Stimulated activated CD8-positive, alpha-beta memory T cell treated with anti-CD3 and anti-CD28 coated beads, Interleukin-2, amount 100 ng/mL, for 48 hours (primary cell): ENCODE measurements at regions not wholly inside any gene's neighbourhood (a gene's known extent, or its start where the extent isn't known, plus 50 kb on each side); places are given as distances from the start of the nearest gene placed in this dataset.
"Not testable (repeated sequence)": the region's sequence is repeated elsewhere in the genome, so short reads cannot be mapped to it uniquely, and the experiment has no call there.

Experiments
- DNase-seq, 2 donors: peaks; one replicate each; pipeline ENCODE4 v3.0.0-alpha.2; 2020; ENCODE audit warnings: low read depth in 2 of 2

DNA sequence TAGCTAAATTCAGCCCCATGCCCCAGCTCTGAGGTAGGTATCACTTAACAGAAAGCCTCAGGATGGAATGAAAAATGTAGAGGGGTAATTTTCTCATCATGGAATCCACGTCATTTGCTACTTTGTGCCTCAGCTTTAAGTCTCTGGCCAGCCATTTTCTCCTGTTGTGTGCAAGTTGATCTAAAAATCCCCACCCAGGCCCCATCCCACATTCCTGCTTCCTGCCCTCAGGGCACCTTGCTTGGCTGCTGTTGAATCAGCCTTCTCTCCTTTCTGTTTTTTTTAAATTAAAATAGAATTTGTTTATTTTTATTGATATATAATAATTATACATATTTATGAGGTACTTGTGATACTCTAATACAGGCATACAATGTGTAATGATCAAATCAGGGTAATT lies 179.9 kb upstream of the TSHZ3 start:
- DNase-seq = no peak

DNA sequence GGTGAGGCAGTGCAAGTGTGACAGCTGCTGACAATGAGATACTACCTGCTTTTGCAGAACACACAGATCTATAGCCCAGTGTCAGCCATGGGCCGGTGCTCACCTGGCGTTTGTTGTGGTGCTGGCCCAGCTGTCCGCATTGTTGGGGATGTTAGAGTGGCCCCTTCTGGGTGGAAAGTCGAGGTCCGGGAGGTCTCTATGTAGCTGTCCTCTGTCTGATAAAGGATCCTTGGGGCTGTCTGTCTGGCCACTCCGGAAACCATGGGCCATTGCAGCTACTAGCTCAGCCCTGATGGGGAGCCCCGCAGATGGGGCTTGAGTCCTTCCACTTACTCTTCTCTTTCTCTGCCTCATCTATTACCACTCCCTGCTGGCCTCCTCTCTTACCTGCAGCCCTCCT lies 181.5 kb upstream of the TSHZ3 start:
- DNase-seq = no peak

DNA sequence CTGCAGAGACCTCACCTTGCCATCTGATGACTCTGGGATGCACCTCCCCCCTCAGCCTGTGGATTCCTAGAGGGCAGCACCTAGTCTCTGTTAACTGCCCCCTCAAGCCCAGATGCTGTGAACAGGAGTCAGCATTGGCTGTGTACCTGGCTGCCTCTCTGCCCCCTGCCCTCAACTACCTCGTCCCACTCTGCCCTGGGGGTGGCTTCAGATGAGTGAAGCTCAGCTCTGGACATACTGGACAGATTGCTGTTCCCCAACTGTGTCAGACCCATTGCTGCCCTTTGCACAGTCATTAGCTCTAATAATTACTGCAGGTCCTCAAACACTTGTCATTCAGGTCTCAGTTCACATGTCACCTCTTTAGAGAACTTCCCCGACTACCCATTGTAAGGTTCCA lies 182.1 kb upstream of the TSHZ3 start:
- no peak for DNase-seq

DNA sequence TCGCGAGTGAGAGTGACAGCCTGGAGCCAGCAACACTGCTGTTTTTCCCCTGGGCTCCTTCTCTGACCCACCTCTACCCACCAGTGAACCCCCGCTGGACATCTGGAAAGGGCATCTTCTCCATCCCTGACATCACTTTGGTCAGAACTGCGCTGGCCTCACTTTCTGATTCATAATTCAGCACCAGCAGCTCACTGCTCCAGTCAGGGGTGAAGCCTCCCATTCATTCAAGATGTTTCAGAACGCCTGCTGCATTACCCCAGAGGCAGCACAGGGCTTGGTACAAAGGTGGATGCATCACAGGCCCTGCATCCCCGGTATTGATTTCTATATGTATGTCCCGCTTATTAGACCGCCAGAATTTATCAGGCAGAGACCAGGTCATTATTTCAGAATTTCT lies 182.8 kb upstream of the TSHZ3 start:
- no peak for DNase-seq

DNA sequence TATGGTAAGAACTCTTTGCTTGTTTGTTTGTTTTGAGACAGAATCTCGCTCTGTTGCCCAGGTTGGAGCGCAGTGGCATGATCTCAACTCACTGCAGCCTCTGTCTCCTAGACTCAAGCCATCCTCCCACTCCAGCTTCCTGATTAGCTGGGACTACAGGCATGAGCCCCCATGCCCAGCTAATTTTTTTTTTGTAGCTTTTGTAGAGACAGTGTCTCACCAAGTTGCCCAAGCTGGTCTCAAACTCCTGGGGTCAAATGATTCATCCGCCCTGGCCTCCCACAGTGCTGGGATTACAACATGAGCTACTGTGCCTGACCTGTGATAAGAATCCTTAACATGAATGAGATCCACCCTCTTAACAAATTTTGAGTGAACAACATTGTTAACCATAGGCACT lies 183.9 kb upstream of the TSHZ3 start:
- DNase-seq = no peak

DNA sequence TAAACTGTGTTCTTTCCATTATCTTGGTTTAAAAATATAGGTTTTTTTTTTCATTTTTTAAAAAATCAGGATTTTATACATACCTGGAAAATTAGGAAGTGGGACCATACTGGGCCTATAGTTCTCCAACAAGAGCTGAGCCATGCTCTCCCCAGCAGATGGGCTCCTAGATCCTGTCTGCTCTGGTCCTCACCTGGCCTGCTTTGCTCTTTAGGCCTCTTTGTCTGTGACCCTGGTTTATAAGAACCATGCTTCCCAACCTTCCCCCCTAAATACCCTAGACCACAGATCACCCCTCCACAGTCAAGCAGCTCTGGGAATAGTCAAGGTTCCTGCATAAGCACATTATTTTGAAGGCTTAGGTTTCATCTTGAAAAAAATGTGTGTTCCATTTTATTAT lies 185.0 kb upstream of the TSHZ3 start:
- DNase-seq = no peak

DNA sequence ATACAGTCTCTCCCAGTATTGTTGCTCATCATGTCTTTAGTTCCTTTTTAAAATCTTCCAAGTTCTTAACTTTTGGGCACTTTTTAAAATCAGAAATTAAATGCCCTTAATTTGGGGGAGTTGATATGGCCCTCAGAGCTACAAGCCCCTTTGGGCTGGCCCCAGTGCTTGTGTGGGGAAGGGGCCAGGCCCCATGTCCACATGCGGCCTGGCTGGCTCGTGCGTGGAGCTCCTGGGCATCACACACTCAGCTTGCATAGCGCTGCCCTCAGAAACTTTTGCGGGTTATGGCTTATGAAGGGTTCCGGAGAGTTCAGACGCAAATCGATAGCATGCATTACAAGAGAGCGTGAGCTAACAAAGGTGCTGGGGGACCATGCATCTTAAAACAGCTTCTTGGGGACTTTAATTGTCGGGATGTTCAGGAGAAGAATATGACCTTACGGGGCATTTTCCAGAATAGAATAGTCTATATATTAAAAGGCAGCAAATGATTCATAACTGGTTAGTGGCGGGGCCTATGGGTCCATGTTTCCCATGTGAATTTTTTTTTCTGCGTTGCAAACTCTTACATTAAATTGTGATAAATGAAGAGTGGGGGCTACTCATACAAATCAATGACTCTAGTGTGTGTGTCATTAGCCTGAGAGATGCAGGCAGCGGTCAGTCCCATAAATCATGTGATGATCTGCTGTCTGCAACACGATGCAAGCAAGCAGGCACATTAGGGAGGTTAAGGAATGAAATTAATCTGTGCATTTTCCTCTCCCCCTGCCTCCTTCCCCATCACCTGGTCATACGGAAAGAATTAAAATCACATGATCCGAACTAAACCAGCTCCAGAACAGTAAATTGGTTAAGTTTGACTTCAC lies 185.8 kb upstream of the TSHZ3 start:
- DNase-seq = no peak

DNA sequence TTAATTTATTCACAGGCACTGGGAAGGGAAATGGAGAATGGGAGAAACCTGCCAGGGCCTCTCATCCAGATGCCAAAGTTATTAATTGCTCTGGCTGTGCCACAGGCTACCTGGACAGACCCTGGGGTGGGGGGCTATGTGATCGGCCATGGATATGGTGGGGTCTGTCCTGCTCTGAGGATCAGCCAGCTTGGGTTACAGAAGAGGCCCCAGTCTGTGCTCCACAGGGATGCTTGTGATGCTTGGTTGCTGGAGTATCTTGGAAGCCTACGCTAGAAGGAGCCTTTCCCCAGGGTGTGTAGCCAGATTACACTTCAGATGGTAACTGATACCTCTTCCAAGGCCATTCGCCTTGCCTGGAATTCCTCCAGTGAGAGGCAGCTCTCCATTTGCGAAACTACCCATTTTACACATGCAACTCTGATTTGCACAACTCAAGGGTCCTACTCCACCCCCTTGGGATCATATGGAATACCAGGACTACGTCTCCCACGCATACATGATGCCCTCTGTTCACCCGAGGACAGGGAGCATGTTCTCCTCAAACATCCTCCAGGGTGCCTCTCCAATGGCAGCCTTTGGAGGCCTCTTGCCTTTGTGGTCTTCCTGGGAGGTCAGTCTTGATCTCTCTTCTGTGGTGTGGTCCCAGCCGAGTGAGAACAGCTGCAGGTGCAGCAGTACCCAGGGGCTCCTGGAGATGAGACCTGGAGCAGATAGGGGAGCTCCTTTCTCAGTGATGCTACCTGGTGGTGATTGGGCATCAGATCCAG lies 186.6 kb upstream of the TSHZ3 start:
- no peak for DNase-seq

DNA sequence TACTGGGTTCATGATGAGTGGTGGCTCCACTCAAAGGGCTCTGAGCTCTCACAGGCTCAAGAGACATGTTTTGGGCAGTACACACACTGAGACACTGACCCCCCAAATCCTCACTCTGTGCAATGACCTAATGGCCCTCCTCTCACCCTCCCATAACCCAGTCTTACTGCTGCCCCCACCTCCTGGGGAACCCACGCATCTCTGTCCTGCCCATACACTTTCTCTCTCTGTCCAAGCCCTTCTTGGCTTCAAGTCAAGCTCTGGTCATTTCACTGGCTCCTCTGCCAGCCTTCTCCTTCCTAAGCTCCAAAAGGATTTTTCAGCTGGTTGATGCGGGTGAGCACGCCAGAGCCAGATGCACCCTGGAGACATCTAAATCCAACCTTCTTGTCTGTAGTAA lies 187.9 kb upstream of the TSHZ3 start:
- no peak for DNase-seq

DNA sequence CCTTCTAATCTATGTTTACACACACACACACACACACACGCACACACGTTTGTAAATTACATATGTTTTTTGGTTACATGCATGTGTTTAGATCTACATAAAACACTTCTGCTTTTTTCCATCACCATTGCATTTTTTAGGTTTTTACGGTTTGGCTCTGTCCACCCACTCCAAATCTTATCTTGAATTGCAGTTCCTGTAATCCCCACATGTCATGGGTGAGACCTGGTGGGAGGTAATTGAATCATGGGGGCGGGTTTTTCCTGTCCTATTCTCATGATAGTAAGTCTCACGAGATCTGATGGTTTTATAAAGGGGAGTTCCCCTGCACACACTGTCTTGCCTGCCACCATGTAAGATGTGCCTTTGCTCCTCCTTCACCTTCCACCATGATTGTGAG lies 188.7 kb upstream of the TSHZ3 start:
- DNase-seq = not testable (repeated sequence)

DNA sequence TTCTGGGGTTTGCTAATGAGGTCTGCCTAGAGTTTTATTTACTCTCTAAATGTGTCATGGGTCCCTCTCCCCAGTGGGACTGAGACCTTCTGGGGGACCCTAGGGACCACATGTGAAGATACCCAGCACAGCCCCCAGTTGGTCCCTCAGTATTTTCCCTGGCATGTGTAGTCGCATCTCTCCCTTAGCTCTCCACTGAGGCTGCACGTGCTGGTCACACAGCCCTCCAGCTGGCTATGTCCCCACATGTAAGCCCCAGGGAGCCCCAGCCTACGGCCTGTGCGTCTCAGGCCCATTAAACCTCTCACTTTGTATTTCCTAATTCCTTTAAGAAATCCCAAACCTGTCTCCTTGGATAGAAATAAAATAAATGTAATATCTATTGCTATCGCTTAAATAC lies 189.6 kb upstream of the TSHZ3 start:
- no peak for DNase-seq

DNA sequence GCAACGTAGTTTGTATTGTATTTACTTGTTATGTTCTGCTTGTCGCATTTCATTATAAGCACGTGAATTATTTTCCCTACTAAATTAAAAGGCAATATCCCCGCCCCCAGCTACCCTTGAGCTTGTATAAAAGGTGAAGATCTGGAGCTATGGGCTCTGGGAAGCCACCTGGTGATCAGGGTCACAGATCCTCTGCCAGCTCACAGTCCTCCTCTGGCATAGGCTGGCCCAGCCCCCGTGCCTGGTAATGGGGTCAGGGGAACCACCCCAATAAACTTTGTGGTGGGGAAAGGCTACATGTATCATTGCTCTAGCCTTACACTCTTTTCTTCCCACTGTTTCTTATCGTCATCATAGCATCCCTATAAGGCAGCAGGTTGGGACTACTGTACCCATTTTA lies 190.2 kb upstream of the TSHZ3 start:
- DNase-seq = no peak

DNA sequence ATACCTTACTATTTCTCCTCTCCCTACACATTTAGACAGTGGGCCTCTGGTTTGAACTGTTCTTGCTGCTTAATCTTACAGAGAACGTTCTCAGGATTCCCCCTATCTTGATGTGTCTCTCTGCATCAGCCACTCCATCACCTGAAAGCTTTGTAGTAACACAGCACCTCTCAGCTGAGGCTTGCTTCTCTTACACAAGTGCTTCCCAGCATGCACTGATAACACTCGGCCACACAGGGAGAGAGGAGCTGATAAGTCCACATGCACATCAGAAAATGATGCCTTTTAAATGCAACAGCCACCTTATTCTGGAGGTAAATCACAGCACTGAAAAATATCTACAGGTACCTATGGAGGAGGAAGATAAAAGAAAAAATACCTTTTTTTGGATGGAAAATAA lies 192.2 kb upstream of the TSHZ3 start:
- no peak for DNase-seq

DNA sequence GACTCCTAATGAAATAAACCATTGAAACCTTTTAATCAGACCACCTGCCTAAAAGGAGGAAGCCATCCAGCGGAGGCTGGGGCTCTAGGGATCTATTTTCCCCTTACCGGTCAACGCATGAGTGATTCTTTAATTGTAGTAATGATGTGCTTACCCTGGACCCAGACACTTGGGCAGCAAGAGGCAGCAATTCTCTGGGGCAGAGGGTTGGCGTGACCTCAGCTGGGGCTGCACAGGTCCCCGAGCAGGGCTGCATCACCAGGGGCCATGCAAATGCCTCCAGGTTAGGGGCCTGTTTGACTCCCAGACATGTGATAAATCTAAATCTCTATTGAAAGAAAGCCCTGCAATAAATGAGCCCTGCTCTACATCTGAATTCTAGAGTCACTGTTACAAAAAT lies 194.2 kb upstream of the TSHZ3 start:
- no peak for DNase-seq

DNA sequence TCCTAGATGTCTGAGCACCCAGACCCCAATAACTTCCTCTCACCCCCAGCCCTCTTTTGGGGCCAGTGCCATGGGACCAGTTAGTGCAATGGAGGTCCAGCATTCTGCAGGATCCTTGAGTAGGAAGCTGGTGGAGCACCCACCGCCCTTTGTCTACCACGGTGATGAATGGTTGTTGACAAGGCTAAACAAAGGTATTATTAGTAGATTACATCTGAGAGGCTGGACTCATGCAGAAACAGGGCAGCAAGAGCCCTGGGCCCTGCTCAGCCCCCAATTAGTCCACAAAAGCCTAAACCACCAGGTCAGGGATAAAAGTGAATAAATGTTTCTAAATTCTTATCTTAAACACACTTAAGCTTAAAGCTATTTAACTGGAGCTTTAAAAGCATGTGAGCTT lies 196.5 kb upstream of the TSHZ3 start:
- DNase-seq = no peak

DNA sequence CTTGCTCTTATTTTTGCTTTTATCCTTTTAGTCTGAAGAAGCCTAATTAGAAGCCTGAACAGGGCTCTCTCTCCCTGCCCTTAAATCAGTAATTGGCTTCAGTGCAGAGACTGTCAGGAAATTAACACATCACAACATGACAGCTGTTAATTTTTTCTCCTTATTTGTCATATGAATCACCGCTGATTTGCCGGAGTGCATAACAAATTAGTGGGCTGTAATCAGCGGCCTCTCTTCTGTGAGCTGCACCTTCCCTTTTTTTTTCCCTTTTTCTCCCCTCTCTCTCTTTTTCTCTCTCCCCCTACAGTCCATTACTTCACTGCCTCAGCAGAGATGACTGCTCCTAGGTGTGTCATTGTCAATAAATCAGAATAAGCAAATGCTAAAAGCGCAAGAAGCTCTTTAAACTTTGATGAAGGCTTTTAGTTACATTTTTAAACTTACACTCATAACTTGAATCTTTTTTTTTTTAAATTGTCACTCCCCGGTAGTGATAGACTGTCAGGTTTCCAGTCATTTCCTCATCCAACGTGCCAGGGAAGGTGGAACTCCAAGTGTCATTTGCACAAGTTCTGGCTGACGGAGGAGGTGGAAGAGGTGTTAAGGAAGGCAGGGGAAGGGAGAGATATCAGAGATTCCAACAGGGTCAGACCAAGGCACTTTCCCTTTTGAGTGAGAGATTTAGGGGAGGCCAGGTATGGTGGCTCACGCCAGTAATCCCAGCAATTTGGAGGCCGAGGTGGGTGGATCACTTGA lies 197.1 kb upstream of the TSHZ3 start:
- DNase-seq = no peak

DNA sequence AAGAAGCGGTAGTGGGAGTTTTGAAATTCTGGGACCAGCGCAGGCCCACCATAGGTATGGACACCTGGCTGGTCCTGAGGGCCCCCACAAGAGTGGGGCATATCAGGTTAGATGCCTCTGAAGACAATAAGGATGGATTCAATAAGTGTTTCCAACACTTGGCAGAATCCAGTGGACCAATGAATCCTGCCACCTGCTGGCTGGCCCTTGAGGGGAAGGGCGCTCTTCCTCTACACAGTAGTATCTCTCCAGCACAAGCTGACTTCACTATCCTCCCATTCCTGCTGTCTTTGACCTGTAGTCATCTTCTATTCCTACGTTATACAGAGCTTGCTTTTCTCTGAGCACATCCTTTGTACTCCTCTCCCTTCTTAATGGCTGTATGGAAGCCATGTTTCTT lies 199.7 kb upstream of the TSHZ3 start:
- DNase-seq = no peak

DNA sequence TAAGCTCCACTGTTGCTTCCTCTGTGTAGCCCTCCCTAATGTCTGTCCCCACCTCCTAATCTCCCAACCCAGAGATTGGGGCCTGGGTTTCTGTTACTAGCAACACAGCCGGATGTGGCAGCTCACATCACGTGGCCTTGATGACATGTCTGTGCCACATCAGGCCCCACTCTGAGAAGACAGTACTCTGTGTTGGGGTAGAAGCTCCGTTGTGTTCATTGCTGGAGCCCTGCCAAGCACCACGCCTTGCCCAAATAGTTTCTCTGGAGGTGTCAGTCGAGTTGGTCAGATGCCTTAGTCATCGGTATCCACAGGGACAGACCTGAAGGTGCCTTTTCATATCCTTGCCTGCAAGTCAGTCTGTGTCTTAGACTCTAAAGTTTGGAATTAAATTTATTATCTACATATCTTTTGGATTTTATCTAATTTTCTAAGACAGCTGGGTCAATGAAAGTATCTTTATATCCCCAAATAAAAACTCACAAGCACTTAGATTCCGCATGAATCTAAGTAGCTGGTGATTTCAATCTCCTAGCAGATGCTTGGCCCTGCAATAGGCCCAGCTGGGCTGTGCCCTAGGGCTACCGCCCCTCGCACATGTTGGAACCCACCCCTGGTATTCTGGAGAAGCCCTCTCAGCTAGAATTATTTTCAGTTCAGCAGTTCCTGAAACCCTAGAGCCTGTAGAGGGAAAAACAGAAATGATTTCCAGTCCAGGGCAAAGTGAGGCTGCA lies 204.0 kb upstream of the TSHZ3 start:
- no peak for DNase-seq

DNA sequence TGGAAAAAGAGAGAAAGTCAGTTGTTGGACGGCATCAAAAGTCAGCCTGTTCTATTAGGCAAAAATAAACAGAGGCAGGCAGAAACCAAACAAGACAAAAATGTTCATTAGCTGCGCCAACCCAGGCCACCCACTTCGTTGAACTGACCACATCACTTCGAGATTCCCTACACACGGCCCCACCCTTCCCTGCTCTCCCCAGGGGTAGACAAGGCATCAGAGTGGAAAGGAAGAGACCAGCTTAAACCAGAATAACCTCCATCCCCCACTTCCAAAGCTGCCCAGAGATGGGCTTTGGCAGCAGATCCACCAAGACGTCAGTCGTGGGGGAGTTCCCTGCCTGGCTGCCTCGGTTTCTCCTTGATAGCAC lies 204.6 kb upstream of the TSHZ3 start:
- DNase-seq = no peak

DNA sequence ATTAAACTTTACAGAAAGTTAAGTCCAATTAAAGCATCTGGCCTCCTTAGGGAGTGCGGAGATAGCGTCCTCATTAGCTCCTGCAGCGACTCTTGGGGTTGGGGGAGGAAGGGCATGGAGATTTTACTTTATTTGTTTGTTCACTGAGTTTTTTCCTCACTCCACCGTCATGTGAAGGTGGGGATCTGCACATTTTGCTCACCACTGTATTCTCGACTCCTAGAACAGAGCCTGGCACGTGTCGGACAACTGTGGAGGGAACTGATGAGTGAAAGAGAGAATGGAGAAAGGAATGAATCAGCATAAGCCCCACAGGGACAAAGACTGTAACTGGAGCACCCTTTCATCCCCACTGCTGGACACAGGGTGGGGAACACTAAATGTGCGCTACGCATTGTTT lies 205.1 kb upstream of the TSHZ3 start:
- DNase-seq = no peak

DNA sequence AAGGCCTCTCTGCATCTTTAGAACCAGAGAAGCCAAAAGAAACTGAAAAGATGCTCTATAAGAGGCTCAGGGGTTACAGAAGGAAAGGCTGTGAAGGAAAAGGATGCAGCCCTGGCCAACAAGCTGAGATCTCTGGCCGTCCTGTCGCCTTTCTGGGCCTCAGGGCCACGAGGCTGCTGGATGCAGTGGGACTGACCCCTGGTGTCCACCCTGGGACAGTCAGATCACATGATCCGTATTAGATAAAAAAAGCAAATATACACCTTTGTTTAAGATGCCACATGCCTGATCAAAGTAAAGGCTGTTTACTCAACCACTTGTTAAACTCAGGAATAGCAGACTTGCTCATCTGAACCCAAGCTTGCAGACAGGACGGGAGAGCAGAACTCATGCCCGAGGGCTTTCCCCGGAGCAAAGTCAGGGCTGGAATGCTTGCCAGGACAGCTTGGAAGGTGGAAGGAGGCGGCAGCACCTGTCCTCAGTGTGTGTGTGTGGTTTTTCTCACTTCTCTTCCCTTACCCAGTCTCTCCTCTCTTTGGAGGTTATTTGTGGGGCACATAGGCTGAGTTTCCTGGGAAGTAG lies 206.5 kb upstream of the TSHZ3 start:
- no peak for DNase-seq

DNA sequence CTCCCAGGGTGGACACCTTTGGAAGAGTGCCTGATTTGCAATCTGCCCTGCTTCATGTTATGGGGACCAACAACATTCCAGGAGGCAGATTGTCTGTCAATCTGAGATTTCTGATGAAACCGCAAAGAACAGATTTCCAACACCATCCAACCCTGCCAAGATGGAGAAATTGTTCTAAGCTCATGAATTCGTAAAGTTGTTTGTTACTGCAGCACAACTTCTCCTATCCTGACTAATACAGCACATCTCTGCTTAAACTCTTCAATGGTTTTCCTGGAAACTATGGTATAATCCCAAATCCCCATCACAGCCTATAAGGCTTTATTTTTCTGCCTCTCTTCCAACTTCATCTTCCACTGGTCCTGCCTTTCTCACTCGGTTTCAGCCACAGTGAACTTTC lies 210.3 kb upstream of the TSHZ3 start:
- DNase-seq = no peak
